BJ (cell line): ENCODE measurements at regions not wholly inside any gene's neighbourhood (a gene's known extent, or its start where the extent isn't known, plus 50 kb on each side); places are given as distances from the start of the nearest gene placed in this dataset.

Experiments
- CTCF ChIA-PET: fragments of 350-600 bp; formaldehyde crosslinking; extraction: SDS; loops from one replicate; lab custom pipeline; 2021; ENCODE audit warnings: antibody characterized with exemption, inconsistent platforms; lab: Yijun Ruan, JAX
- POLR2A ChIA-PET: fragments of 300-600 bp; sonication (Branson Sonifier 250); formaldehyde crosslinking; extraction: SDS; loops from one replicate; lab custom pipeline; 2021; ENCODE audit warnings: antibody characterized with exemption; lab: Charles Lee
- DNase-seq: peaks from one replicate; pipeline ENCODE4 v3.0.0-alpha.2; 2011; ENCODE audit warnings: low read depth
- H3K27me3 ChIP-seq: 2 replicates; pipeline ENCODE4 v1.6.0; 2011; ENCODE audit warnings: low read length; ENCODE audit not compliant: control insufficient read depth, insufficient read depth
- H3K36me3 ChIP-seq: 2 replicates; pipeline ENCODE4 v1.5.1; 2011; ENCODE audit warnings: low read length; ENCODE audit not compliant: control insufficient read depth, insufficient read depth
- H3K4me3 ChIP-seq: 2 replicates; pipeline ENCODE4 v1.5.1; 2011; ENCODE audit warnings: low read depth, mild to moderate bottlenecking, control low read depth, low read length
- CTCF ChIP-seq: IDR thresholded peaks from 2 replicates; pipeline ENCODE4 v1.5.1; 2011; ENCODE audit warnings: low read depth, mild to moderate bottlenecking, control low read depth, inconsistent platforms, low read length, moderate library complexity; ENCODE audit not compliant: insufficient read depth

GRCh38 chr3:135755330-135756105 lies 210.0 kb upstream of the PPP2R3A start:
- no peaks in the 10 kb centered on the region for H3K36me3 ChIP-seq
- H3K27me3 ChIP-seq: no peaks in the 10 kb centered on the region
- ChIA-PET CTCF (no interaction called here), POLR2A (no interaction called here)
- DNase-seq: no peak
- no peak overlapping the region for H3K4me3 ChIP-seq
- TF ChIP-seq CTCF: no peak

GRCh38 chr3:135756106-135756668 lies 209.3 kb upstream of the PPP2R3A start:
- ChIA-PET CTCF (no interaction called here), POLR2A (no interaction called here)

GRCh38 chr3:135757421-135757820 lies 208.1 kb upstream of the PPP2R3A start:
- POLR2A ChIA-PET: no interaction called here
- H3K27me3 ChIP-seq: no peaks in the 10 kb centered on the region
- CTCF ChIA-PET: no interaction called here
- no peak for DNase-seq
- no peak overlapping the region for H3K4me3 ChIP-seq
- H3K36me3 ChIP-seq: no peaks in the 10 kb centered on the region
- TF ChIP-seq CTCF: no peak

More at GRCh38 chr3:135756106-135756668, 209.3 kb upstream of the PPP2R3A start:
- no peaks in the 10 kb centered on the region for H3K36me3 ChIP-seq
- no peak for TF ChIP-seq CTCF
- no peaks in the 10 kb centered on the region for H3K27me3 ChIP-seq
- DNase-seq: no peak
- H3K4me3 ChIP-seq: no peak overlapping the region

GRCh38 chr3:135758961-135759360 lies 206.6 kb upstream of the PPP2R3A start:
- TF ChIP-seq CTCF: no peak
- no peaks in the 10 kb centered on the region for H3K36me3 ChIP-seq
- ChIA-PET POLR2A (no interaction called here), CTCF (no interaction called here)
- H3K4me3 ChIP-seq: no peak overlapping the region
- no peak for DNase-seq
- no peaks in the 10 kb centered on the region for H3K27me3 ChIP-seq

- Histone ChIP-seq H3K36me3 (no peaks in the 10 kb centered on the region), H3K4me3 (no peak overlapping the region), H3K27me3 (no peaks in the 10 kb centered on the region)
- DNase-seq: no peak
- CTCF ChIA-PET: no interaction called here
- POLR2A ChIA-PET: no interaction called here
- no peak for TF ChIP-seq CTCF
These were observed 205.9 kb upstream of the PPP2R3A start for GRCh38 chr3:135759651-135760050.
